ENCODE measurements at regions not wholly inside any gene's neighbourhood (a gene's known extent, or its start where the extent isn't known, plus 50 kb on each side); places are given as distances from the start of the nearest gene placed in this dataset.

GRCh38 chr4:1500966-1501753 lies 94.9 kb upstream of the NKX1-1 start:
- FAIRE-seq (no peak), DNase-seq (ENCODE audit: insufficient read length, low spot score) (no peak)

- FAIRE-seq, result no peak
- DNase-seq (ENCODE audit: insufficient read length, low spot score), result no peak
Observed at GRCh38 chr4:1500231-1500965, 94.2 kb upstream of the NKX1-1 start.

- DNase-seq (ENCODE audit: insufficient read length, low spot score) (no peak), FAIRE-seq (no peak)
Observed at GRCh38 chr4:1499465-1499864, 93.2 kb upstream of the NKX1-1 start.

- FAIRE-seq, result no peak
Observed at GRCh38 chr4:1497189-1497801, 91.1 kb upstream of the NKX1-1 start.

GRCh38 chr4:1496116-1496642 lies 89.9 kb upstream of the NKX1-1 start:
- FAIRE-seq, result no peak
- no peak for DNase-seq (ENCODE audit: insufficient read length, low spot score)

More at GRCh38 chr4:1497189-1497801, 91.1 kb upstream of the NKX1-1 start:
- no peak for DNase-seq (ENCODE audit: insufficient read length, low spot score)

- no peak for FAIRE-seq
- DNase-seq (ENCODE audit: insufficient read length, low spot score), result no peak
Observed at GRCh38 chr4:1495416-1496115, 89.3 kb upstream of the NKX1-1 start.

DNA sequence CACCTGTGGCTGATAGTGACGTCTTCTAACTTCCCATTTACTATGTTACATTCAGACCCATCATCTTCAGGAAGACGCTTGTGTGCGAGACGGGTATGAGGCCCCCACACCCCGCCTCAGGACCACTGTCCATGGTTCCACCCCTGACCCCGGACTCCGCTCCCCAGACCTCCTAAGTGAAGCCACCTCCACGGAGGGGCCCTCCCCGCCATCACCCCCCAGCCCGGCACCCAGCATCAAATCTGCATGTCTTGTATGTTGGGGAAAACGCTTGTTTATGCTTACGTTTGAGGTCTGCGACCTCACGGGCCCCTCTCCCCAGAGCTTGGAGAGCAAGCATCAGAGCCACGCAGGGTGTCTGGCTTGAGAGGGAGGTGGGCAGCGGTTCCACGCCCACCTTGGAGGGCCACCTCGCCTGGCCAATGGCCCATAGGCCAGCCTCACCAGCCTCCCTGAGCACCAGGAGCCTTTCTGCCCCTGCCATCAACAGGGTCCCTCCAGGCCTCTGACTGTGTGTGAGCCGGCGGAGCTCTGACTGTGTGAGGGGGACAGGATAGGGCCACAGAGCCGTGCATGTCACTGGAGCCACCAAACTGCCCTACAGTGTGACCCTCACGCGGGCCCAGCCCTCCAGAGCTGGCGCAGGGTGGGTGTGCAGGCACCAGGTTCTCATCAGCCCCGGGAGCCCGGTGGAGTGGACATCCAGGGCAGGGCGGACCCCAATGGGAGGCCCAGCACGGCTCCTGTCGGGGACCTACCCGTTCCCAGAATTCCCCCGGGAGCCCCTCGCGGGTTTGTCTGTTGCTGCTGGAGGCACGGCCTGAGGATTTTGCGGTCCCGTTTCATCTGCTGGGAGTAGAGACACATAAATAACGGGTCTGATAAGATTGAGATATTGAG lies 88.4 kb upstream of the NKX1-1 start:
- DNase-seq (ENCODE audit: insufficient read length, low spot score) (no peak), FAIRE-seq (no peak)

- FAIRE-seq, result no peak
Observed at GRCh38 chr4:1493540-1494287, 87.5 kb upstream of the NKX1-1 start.

DNA sequence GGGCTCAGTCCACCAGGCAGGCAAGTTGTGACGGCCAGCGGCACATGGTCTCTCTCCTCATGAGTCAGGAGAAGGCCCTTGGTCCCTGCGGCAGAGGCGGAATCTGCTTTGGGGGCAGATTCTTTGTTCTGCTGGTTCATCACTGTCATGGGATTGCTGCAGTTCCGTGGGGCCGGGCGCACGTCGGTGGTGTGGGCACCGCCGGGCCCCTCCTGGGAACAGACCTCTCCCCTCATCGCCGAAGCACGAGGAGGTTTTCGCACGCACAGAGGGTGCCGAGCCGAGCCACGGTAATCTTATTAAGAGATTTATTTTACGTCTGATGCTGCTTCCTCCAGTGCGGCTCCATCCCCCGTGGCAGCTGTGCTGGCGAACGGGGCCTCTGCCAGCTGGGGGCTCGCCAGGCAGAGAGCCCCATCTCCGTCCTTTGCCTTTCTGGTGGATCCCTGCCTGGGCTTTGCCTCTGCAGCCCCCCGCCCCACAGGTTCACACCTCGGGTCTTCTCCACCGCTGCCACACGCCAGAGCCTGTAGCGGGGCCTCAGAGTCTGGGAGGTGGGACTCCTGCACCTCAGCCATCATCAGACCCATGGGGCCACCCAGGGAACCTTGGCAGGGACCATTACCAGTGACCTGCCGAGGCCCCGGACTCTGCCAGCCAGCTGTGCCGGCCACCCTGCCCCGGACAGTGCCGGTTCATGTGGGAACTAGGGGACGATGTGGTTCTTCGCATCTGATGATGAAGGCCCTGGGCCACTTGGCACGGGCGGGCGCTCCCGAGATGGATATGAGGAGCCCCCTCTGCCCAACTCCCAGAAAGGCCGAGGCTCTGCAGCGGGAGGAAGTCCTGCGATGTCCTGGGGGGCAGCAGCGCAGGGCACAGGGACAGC lies 86.7 kb upstream of the NKX1-1 start:
- no peak for FAIRE-seq

More at GRCh38 chr4:1493540-1494287, 87.5 kb upstream of the NKX1-1 start:
- DNase-seq (ENCODE audit: insufficient read length, low spot score), result no peak

GRCh38 chr4:1492142-1492457 lies 85.9 kb upstream of the NKX1-1 start:
- FAIRE-seq (no peak), DNase-seq (ENCODE audit: insufficient read length, low spot score) (no peak)

More for the DNA sequence above, 86.7 kb upstream of the NKX1-1 start:
- no peak for DNase-seq (ENCODE audit: insufficient read length, low spot score)

DNA sequence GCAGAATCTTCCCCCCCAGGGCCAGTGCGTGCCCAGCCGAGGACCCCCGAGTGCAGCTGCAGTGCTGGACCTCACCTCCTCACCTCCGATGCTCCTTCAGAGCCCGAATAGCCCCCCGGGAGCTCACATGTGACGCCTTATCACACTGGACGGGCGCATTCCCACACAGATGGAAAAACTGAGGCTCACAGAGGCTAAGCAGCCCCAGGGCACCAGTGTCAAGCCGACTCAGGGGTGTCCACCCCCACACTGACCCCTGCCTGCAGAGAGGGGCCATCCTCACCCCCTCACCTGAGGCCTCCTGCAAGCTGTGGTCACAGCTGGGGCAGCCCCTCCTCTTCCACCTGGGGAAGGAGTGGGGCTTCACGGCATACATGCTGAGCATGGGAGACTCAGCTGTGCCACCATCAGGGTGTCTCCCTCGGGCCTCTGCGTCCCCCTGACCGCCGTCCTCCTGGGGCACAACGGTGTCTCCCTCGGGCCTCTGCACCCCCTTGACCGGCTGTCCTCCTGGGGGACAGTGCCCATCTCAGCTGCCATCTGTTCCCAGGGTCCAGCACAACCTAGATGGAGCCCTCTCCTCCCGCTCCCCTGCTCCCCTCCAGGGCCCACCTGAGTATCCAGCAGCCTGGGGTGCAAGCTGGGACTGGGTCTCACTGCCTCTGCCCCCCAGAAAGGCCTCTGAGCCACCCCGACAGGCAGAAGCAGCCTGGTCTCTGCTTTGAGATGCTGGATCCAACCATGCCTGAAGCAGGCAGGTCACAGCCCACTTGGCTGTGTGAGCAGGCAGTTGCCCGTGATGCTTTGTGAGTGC lies 85.3 kb upstream of the NKX1-1 start:
- FAIRE-seq (no peak), DNase-seq (ENCODE audit: insufficient read length, low spot score) (no peak)

- FAIRE-seq (no peak), DNase-seq (ENCODE audit: insufficient read length, low spot score) (no peak)
Observed at GRCh38 chr4:1490654-1491327, 84.5 kb upstream of the NKX1-1 start.

DNA sequence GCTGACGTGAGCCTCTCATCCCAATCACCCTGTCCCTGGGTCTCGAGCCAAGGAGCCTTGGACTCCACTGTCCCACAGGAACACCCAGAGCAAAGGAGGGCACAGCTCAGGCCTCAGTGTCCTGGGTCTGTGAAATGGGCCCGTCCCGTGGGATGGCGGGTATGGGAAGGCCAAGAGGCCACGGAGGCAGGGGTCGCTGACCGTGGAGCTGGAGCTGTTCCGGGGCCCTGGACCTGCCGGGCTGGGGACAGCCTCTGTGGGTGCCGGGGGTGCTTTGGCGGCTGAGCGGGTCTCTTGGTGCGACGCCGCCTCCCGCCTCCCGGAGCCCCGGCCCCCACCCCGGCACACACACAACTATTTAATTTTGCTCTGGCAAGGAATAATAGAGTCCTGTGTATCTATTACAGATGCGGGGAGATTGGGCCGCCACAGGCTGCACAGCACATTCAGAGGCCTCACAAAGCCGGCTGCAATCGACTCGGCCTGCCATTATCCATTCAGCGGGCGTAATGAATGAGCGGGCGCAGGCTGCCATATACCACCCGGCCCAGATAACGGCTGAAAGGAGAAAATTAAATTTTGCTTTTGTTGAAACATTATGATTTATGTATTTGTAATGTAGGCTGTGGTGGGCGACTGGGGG lies 83.9 kb upstream of the NKX1-1 start:
- FAIRE-seq (no peak), DNase-seq (ENCODE audit: insufficient read length, low spot score) (no peak)

DNA sequence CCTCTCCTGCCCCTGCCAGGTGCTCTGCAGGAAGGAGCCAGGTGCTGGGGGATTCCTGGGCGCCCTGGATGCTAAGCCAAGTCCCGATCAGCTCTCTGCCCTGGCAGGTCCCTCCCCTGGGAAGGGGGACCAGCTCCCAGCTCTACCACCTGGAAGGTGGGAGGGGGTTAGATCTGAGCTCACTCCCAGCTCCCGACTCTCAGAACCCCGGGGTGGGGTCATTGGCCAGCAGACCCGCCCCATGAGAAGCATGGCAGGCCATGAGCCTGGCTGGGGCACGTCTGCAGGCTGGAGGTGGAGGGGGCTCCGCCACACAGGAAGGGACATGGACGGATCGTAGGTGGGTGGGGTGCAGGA lies 83.4 kb upstream of the NKX1-1 start:
- FAIRE-seq, result no peak

GRCh38 chr4:1488831-1489638 lies 82.8 kb upstream of the NKX1-1 start:
- DNase-seq (ENCODE audit: insufficient read length, low spot score) (no peak), FAIRE-seq (no peak)

More for the DNA sequence above, 83.4 kb upstream of the NKX1-1 start:
- no peak for DNase-seq (ENCODE audit: insufficient read length, low spot score)

DNA sequence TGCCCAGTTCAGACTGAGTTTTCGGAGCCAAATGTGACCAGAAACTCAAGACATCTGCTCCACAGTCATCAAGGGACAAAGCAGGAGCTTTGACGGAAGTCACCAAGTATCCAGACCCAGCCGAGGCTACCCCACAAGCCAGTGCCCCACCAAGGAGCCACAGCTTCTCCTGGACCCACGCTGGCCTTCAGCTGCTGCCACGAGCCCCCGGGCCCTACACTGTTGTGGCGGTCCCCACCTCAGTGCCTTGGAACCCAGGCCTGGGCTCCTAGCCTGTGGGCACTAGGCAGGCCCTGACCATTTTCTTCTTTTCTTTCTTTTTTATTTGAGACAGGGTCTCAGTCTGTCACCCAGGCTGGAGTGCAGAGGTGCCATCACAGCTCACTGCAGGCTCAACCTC lies 82.1 kb upstream of the NKX1-1 start:
- no peak for DNase-seq (ENCODE audit: insufficient read length, low spot score)
- no peak for FAIRE-seq

Measured in GM19239 (cell line).